ENCODE measurements at regions not wholly inside any gene's neighbourhood (a gene's known extent, or its start where the extent isn't known, plus 50 kb on each side); places are given as distances from the start of the nearest gene placed in this dataset.

GRCh38 chr5:174392892-174393291 is 331.5 kb upstream of the MSX2 start:
- TF ChIP-seq CTCF (IDR thresholded peaks at IDR 0.05; ENCODE audit: extremely low read depth in 1 of 2, insufficient read depth in 1 of 2, low read depth in 1 of 2, low read length in 2 of 2) (no peak), POLR2A (IDR thresholded peaks at IDR 0.05; ENCODE audit: low read depth, low read length) (no peak), MAX (IDR thresholded peaks at IDR 0.05; ENCODE audit: insufficient read depth, insufficient read length) (no peak), POLR2AphosphoS5 (IDR thresholded peaks at IDR 0.05; ENCODE audit: insufficient read depth, low read depth, low read length) (no peak), MYC (IDR thresholded peaks at IDR 0.05; ENCODE audit: low read depth, low read length) (no peak), GATA2 (IDR thresholded peaks at IDR 0.05; ENCODE audit: insufficient read depth, insufficient read length, low read depth, low read length) (no peak), EZH2 (IDR thresholded peaks at IDR 0.05; ENCODE audit: borderline replicate concordance, low read depth, low read length, severe bottlenecking) (no peak), JUN (IDR thresholded peaks at IDR 0.05; ENCODE audit: borderline replicate concordance, insufficient read depth, insufficient read length, low read depth) (no peak)
